HUES48 (cell line): ENCODE measurements at regions not wholly inside any gene's neighbourhood (a gene's known extent, or its start where the extent isn't known, plus 50 kb on each side); places are given as distances from the start of the nearest gene placed in this dataset.

Experiments
- H3K27ac ChIP-seq: one replicate; pipeline ENCODE4 v1.7.0; 2013; ENCODE audit warnings: low read depth, low read length, inconsistent platforms
- H3K27me3 ChIP-seq: 2 replicates; pipeline ENCODE4 v1.6.1; 2013; ENCODE audit warnings: mild to moderate bottlenecking, low read length; ENCODE audit not compliant: control insufficient read depth, insufficient read depth
- H3K36me3 ChIP-seq: 2 replicates; pipeline ENCODE4 v1.6.1; 2013; ENCODE audit warnings: low read length; ENCODE audit not compliant: control insufficient read depth, insufficient read depth
- H3K4me1 ChIP-seq: 2 replicates; pipeline ENCODE4 v1.6.1; 2013; ENCODE audit warnings: mild to moderate bottlenecking, low read length; ENCODE audit not compliant: control insufficient read depth, insufficient read depth
- H3K4me3 ChIP-seq: 2 replicates; pipeline ENCODE4 v1.5.1; 2013; ENCODE audit warnings: mild to moderate bottlenecking, low read depth, low read length
- H3K9ac ChIP-seq: 2 replicates; pipeline ENCODE4 v1.6.1; 2013; ENCODE audit warnings: mild to moderate bottlenecking, low read depth, low read length, moderate library complexity
- H3K9me3 ChIP-seq: 2 replicates; pipeline ENCODE4 v1.6.1; 2013; ENCODE audit warnings: low read length; ENCODE audit not compliant: control insufficient read depth, insufficient read depth

GRCh38 chr20:50259705-50260478 lies 69.3 kb downstream of the CEBPB start:
- H3K27ac ChIP-seq, result no peak overlapping the region
- H3K9ac ChIP-seq, result no peak overlapping the region
- no peak overlapping the region for H3K4me3 ChIP-seq
- H3K4me1 ChIP-seq, result 0 out of 2 replicates have a peak, but pooled peaks cover 2% of the 10 kb centered on the region
- no peaks in the 10 kb centered on the region for H3K36me3 ChIP-seq
- H3K27me3 ChIP-seq, result no peaks in the 10 kb centered on the region
- H3K9me3 ChIP-seq, result no peaks in the 10 kb centered on the region

GRCh38 chr20:50260479-50261221 lies 70.0 kb downstream of the CEBPB start:
- Histone ChIP-seq H3K4me1 (0 out of 2 replicates have a peak, but pooled peaks cover 2% of the 10 kb centered on the region), H3K9ac (no peak overlapping the region), H3K4me3 (no peak overlapping the region), H3K9me3 (no peaks in the 10 kb centered on the region), H3K36me3 (no peaks in the 10 kb centered on the region), H3K27me3 (no peaks in the 10 kb centered on the region), H3K27ac (no peak overlapping the region)

GRCh38 chr20:50261471-50262212 lies 71.0 kb downstream of the CEBPB start:
- Histone ChIP-seq H3K27ac (no peak overlapping the region), H3K4me1 (no peaks in the 10 kb centered on the region), H3K9ac (no peak overlapping the region), H3K9me3 (no peaks in the 10 kb centered on the region), H3K4me3 (no peak overlapping the region), H3K27me3 (no peaks in the 10 kb centered on the region), H3K36me3 (no peaks in the 10 kb centered on the region)

- Histone ChIP-seq H3K36me3 (no peaks in the 10 kb centered on the region), H3K27me3 (no peaks in the 10 kb centered on the region), H3K9ac (no peak overlapping the region), H3K4me3 (no peak overlapping the region), H3K4me1 (peaks cover 14% of the 10 kb centered on the region), H3K9me3 (no peaks in the 10 kb centered on the region), H3K27ac (no peak overlapping the region)
Observed at GRCh38 chr20:50263831-50264230, 73.2 kb downstream of the CEBPB start.

- Histone ChIP-seq H3K27ac (no peak overlapping the region), H3K27me3 (no peaks in the 10 kb centered on the region), H3K9me3 (no peaks in the 10 kb centered on the region), H3K36me3 (no peaks in the 10 kb centered on the region), H3K4me3 (no peak overlapping the region), H3K9ac (no peak overlapping the region), H3K4me1 (peaks cover 14% of the 10 kb centered on the region)
Observed at GRCh38 chr20:50264534-50265145, 74.0 kb downstream of the CEBPB start.

GRCh38 chr20:50265245-50265946 lies 74.8 kb downstream of the CEBPB start:
- H3K36me3 ChIP-seq, result no peaks in the 10 kb centered on the region
- H3K9me3 ChIP-seq, result no peaks in the 10 kb centered on the region
- H3K4me3 ChIP-seq, result no peak overlapping the region
- peaks cover 14% of the 10 kb centered on the region for H3K4me1 ChIP-seq
- H3K9ac ChIP-seq, result no peak overlapping the region
- H3K27ac ChIP-seq, result no peak overlapping the region
- H3K27me3 ChIP-seq, result no peaks in the 10 kb centered on the region

- no peak overlapping the region for H3K4me3 ChIP-seq
- peaks cover 14% of the 10 kb centered on the region for H3K4me1 ChIP-seq
- H3K27ac ChIP-seq, result no peak overlapping the region
- no peaks in the 10 kb centered on the region for H3K36me3 ChIP-seq
- no peaks in the 10 kb centered on the region for H3K9me3 ChIP-seq
- H3K27me3 ChIP-seq, result no peaks in the 10 kb centered on the region
- no peak overlapping the region for H3K9ac ChIP-seq
Observed at GRCh38 chr20:50266293-50267040, 75.8 kb downstream of the CEBPB start.

- Histone ChIP-seq H3K9ac (no peak overlapping the region), H3K36me3 (no peaks in the 10 kb centered on the region), H3K9me3 (no peaks in the 10 kb centered on the region), H3K27ac (no peak overlapping the region), H3K4me3 (no peak overlapping the region), H3K27me3 (no peaks in the 10 kb centered on the region), H3K4me1 (peaks cover 14% of the 10 kb centered on the region)
Observed at GRCh38 chr20:50267041-50267865, 76.6 kb downstream of the CEBPB start.

- H3K27ac ChIP-seq, result no peak overlapping the region
- no peak overlapping the region for H3K9ac ChIP-seq
- peaks cover 14% of the 10 kb centered on the region for H3K4me1 ChIP-seq
Observed at GRCh38 chr20:50267866-50268219, 77.2 kb downstream of the CEBPB start.

More at GRCh38 chr20:50267866-50268219, 77.2 kb downstream of the CEBPB start:
- H3K36me3 ChIP-seq, result no peaks in the 10 kb centered on the region
- no peak overlapping the region for H3K4me3 ChIP-seq
- H3K27me3 ChIP-seq, result no peaks in the 10 kb centered on the region
- H3K9me3 ChIP-seq, result no peaks in the 10 kb centered on the region
